NB4 (cell line): ENCODE measurements at regions not wholly inside any gene's neighbourhood (a gene's known extent, or its start where the extent isn't known, plus 50 kb on each side); places are given as distances from the start of the nearest gene placed in this dataset.

Experiments
- CTCF ChIP-seq: IDR thresholded peaks from one replicate; pipeline ENCODE4 v1.5.1; 2012; ENCODE audit warnings: low read depth, low read length
- MAX ChIP-seq: IDR thresholded peaks from 2 replicates; pipeline ENCODE4 v1.6.1; 2011; ENCODE audit warnings: low read depth, low read length
- POLR2A ChIP-seq: IDR thresholded peaks from 2 replicates; pipeline ENCODE4 v1.6.1; 2011; ENCODE audit warnings: mild to moderate bottlenecking; ENCODE audit not compliant: insufficient read length; ENCODE audit errors: extremely low read depth

GRCh38 chr4:65007841-65008439 lies 598.7 kb upstream of the TECRL start:
- TF ChIP-seq CTCF (peak; percentile 34), POLR2A (no peak), MAX (no peak)
